Stimulated activated CD8-positive, alpha-beta memory T cell treated with anti-CD3 and anti-CD28 coated beads, Interleukin-12 subunit alpha, Interleukin-12 subunit beta, amount 100 ng/mL, for 1 hour (primary cell): ENCODE measurements at regions not wholly inside any gene's neighbourhood (a gene's known extent, or its start where the extent isn't known, plus 50 kb on each side); places are given as distances from the start of the nearest gene placed in this dataset.

Experiments
- DNase-seq: peaks from one replicate; pipeline ENCODE4 v3.0.0-alpha.2; 2020; ENCODE audit warnings: low read depth

- no peak for DNase-seq
These were observed 1411.2 kb upstream of the TMEM132C start for GRCh38 chr12:126855768-126856167.

- no peak for DNase-seq
These were observed 1410.0 kb upstream of the TMEM132C start for GRCh38 chr12:126856958-126857357.

- no peak for DNase-seq
These were observed 1408.4 kb upstream of the TMEM132C start for GRCh38 chr12:126858560-126858959.

GRCh38 chr12:126860210-126860609 is 1406.8 kb upstream of the TMEM132C start:
- no peak for DNase-seq

- no peak for DNase-seq
These were observed 1404.5 kb upstream of the TMEM132C start for GRCh38 chr12:126862500-126862899.

GRCh38 chr12:126869644-126870043 is 1397.3 kb upstream of the TMEM132C start:
- DNase-seq = no peak

GRCh38 chr12:126873701-126874100 is 1393.3 kb upstream of the TMEM132C start:
- DNase-seq = no peak

GRCh38 chr12:126874427-126875026 is 1392.4 kb upstream of the TMEM132C start:
- peak; percentile 22 for DNase-seq

GRCh38 chr12:126879842-126880241 is 1387.1 kb upstream of the TMEM132C start:
- no peak for DNase-seq

- no peak for DNase-seq
These were observed 1383.3 kb upstream of the TMEM132C start for GRCh38 chr12:126883697-126884096.

GRCh38 chr12:126889501-126889900 is 1377.5 kb upstream of the TMEM132C start:
- no peak for DNase-seq

GRCh38 chr12:126890097-126890496 is 1376.9 kb upstream of the TMEM132C start:
- DNase-seq = no peak

GRCh38 chr12:126891789-126892188 is 1375.2 kb upstream of the TMEM132C start:
- no peak for DNase-seq

- no peak for DNase-seq
These were observed 1370.7 kb upstream of the TMEM132C start for GRCh38 chr12:126895951-126896913.

GRCh38 chr12:126897102-126897501 is 1369.9 kb upstream of the TMEM132C start:
- no peak for DNase-seq

GRCh38 chr12:126897778-126898177 is 1369.2 kb upstream of the TMEM132C start:
- no peak for DNase-seq

- DNase-seq = no peak
These were observed 1368.4 kb upstream of the TMEM132C start for GRCh38 chr12:126898562-126898961.

GRCh38 chr12:126899926-126900792 is 1366.8 kb upstream of the TMEM132C start:
- no peak for DNase-seq

GRCh38 chr12:126903027-126903876 is 1363.7 kb upstream of the TMEM132C start:
- no peak for DNase-seq

- no peak for DNase-seq
These were observed 1361.2 kb upstream of the TMEM132C start for GRCh38 chr12:126905752-126906151.
